H1 (cell line): ENCODE measurements at regions not wholly inside any gene's neighbourhood (a gene's known extent, or its start where the extent isn't known, plus 50 kb on each side); places are given as distances from the start of the nearest gene placed in this dataset.

ENCODE experiments used
- CTCF ChIA-PET: fragments of 300-600 bp; sonication (Branson Sonifier 250); formaldehyde crosslinking; loops from one replicate; lab custom pipeline; 2021; ENCODE audit not compliant: partially characterized antibody; lab: Charles Lee
- POLR2A ChIA-PET: fragments of 300-600 bp; sonication (Branson Sonifier 250); formaldehyde crosslinking; loops from one replicate; lab custom pipeline; 2021; ENCODE audit warnings: inconsistent platforms; ENCODE audit not compliant: partially characterized antibody; lab: Charles Lee
- DNase-seq, 2 experiments: peaks; one replicate each; pipeline versions ENCODE4 v3.0.0 to v3.0.0-alpha.2; 2010 to 2022; ENCODE audit warnings: low spot score in 2 of 2, low read depth in 1 of 2, mixed read lengths in 1 of 2
- FAIRE-seq: peaks from 2 replicates; lab custom pipeline; 2011; peaks lifted over from hg19 to GRCh38; lab: Jason Lieb, UNC
- H2AFZ ChIP-seq: 2 replicates; pipeline ENCODE4 v1.8.1; 2012; ENCODE audit warnings: low read length, inconsistent platforms
- H2AK5ac ChIP-seq: 2 replicates; pipeline ENCODE4 v1.6.1; 2013; ENCODE audit warnings: low read depth, low read length
- H2BK120ac ChIP-seq: replicated peaks from 2 replicates; pipeline ENCODE3; 2013; ENCODE audit warnings: low read depth, low read length, inconsistent platforms
- H2BK12ac ChIP-seq: 2 replicates; pipeline ENCODE4 v1.6.1; 2013; ENCODE audit warnings: low read depth, low read length
- H2BK15ac ChIP-seq: 2 replicates; pipeline ENCODE4 v1.6.1; 2013; ENCODE audit warnings: low read length
- H2BK20ac ChIP-seq: 2 replicates; pipeline ENCODE4 v1.6.1; 2013; ENCODE audit warnings: low read length
- H2BK5ac ChIP-seq: 2 replicates; pipeline ENCODE4 v1.6.1; 2013; ENCODE audit warnings: low read depth, low read length
- H3K14ac ChIP-seq: 2 replicates; pipeline ENCODE4 v1.6.1; 2013; ENCODE audit warnings: inconsistent platforms; ENCODE audit not compliant: insufficient read length
- H3K18ac ChIP-seq: 2 replicates; pipeline ENCODE4 v1.6.1; 2013; ENCODE audit warnings: low read length; ENCODE audit errors: extremely low read depth
- H3K23ac ChIP-seq: 2 replicates; pipeline ENCODE4 v1.6.1; 2013; ENCODE audit warnings: inconsistent platforms; ENCODE audit not compliant: insufficient read length
- H3K23me2 ChIP-seq: 2 replicates; pipeline ENCODE4 v1.6.1; 2013; ENCODE audit warnings: low read depth, low read length
- H3K27ac ChIP-seq: 2 replicates; pipeline ENCODE4 v1.6.1; 2011; ENCODE audit warnings: low read depth, low read length, inconsistent platforms
- H3K27me3 ChIP-seq, 4 experiments: replicated peaks in 1 of 4; 1 replicate in 1 of 4; 2 replicates in 3 of 4; pipeline versions ENCODE4 v1.6.1 to v1.8.1; 2011 to 2013; ENCODE audit warnings: low read length in 3 of 4, mild to moderate bottlenecking in 3 of 4, inconsistent platforms in 2 of 4, mixed read lengths in 2 of 4, moderate library complexity in 1 of 4; ENCODE audit not compliant: control insufficient read depth in 3 of 4, insufficient read depth in 3 of 4; ENCODE audit errors: extremely low read depth in 1 of 4
- H3K36me3 ChIP-seq, 4 experiments: 2 replicates each; pipeline versions ENCODE4 v1.6.1 to v1.8.1; 2011 to 2013; ENCODE audit warnings: mild to moderate bottlenecking in 4 of 4, low read length in 3 of 4, moderate library complexity in 2 of 4, control low read depth in 1 of 4, inconsistent platforms in 1 of 4; ENCODE audit not compliant: insufficient read depth in 4 of 4, control insufficient read depth in 2 of 4
- H3K4ac ChIP-seq: replicated peaks from 2 replicates; pipeline ENCODE3; 2013; ENCODE audit warnings: low read length, low read depth, mixed read lengths, inconsistent platforms; ENCODE audit not compliant: insufficient read length
- H3K4me1 ChIP-seq, 4 experiments: replicated peaks in 1 of 4; 1 replicate in 1 of 4; 2 replicates in 3 of 4; pipeline versions ENCODE4 v1.6.1 to v1.8.1; 2011 to 2013; ENCODE audit warnings: low read length in 3 of 4, inconsistent platforms in 2 of 4, mixed read lengths in 1 of 4; ENCODE audit not compliant: insufficient read depth in 4 of 4, control insufficient read depth in 3 of 4
- H3K4me2 ChIP-seq, 2 experiments: 2 replicates each; pipeline versions ENCODE4 v1.6.1 to v1.8.1; 2011 to 2013; ENCODE audit warnings: low read depth in 2 of 2, low read length in 2 of 2, control low read depth in 1 of 2, inconsistent platforms in 1 of 2, mild to moderate bottlenecking in 1 of 2; ENCODE audit not compliant: insufficient read depth in 1 of 2
- H3K4me3 ChIP-seq, 4 experiments: fragments of 200-600, 300-600 bp in 1 of 4; sonication (generic), shearing (Covaris generic), sonication (Bioruptor Twin) in 1 of 4; 2 replicates each; pipeline versions ENCODE4 v1.5.1 to v1.8.1; 2011 to 2016; ENCODE audit warnings: low read length in 4 of 4, low read depth in 3 of 4, control low read depth in 2 of 4, inconsistent platforms in 2 of 4, mild to moderate bottlenecking in 2 of 4, mixed read lengths in 1 of 4, moderate library complexity in 1 of 4; ENCODE audit not compliant: insufficient read depth in 2 of 4; ENCODE audit errors: extremely low read depth in 1 of 4
- H3K56ac ChIP-seq: replicated peaks from 2 replicates; pipeline ENCODE3; 2013; ENCODE audit warnings: low read depth, mild to moderate bottlenecking, mixed read lengths, low read length, inconsistent platforms; ENCODE audit not compliant: insufficient read length
- H3K79me1 ChIP-seq: 2 replicates; pipeline ENCODE4 v1.6.1; 2013; ENCODE audit warnings: low read depth, low read length, control low read depth
- H3K79me2 ChIP-seq, 2 experiments: 2 replicates each; pipeline versions ENCODE4 v1.6.1 to v1.8.1; 2012 to 2013; ENCODE audit warnings: low read length in 2 of 2, mild to moderate bottlenecking in 2 of 2, inconsistent platforms in 1 of 2; ENCODE audit not compliant: insufficient read depth in 2 of 2, control insufficient read depth in 1 of 2
- H3K9ac ChIP-seq, 4 experiments: replicated peaks in 1 of 4; 1 replicate in 1 of 4; 2 replicates in 3 of 4; pipeline versions ENCODE4 v1.6.1 to v1.8.1; 2011 to 2013; ENCODE audit warnings: low read depth in 3 of 4, low read length in 3 of 4, control low read depth in 2 of 4, mild to moderate bottlenecking in 2 of 4, moderate library complexity in 2 of 4, inconsistent platforms in 1 of 4; ENCODE audit errors: extremely low read depth in 1 of 4
- H3K9me3 ChIP-seq, 2 experiments: 2 replicates each; pipeline versions ENCODE4 v1.6.1 to v1.8.1; 2012 to 2013; ENCODE audit warnings: mild to moderate bottlenecking in 2 of 2, moderate library complexity in 2 of 2, control low read depth in 1 of 2, inconsistent platforms in 1 of 2, low read depth in 1 of 2, low read length in 1 of 2, mixed read lengths in 1 of 2; ENCODE audit not compliant: insufficient read depth in 2 of 2
- H4K20me1 ChIP-seq, 2 experiments: replicated peaks in 1 of 2; 2 replicates each; pipeline versions ENCODE3 to v1.8.1; 2011 to 2013; ENCODE audit warnings: inconsistent platforms in 2 of 2, low read length in 2 of 2, mild to moderate bottlenecking in 1 of 2; ENCODE audit not compliant: insufficient read depth in 2 of 2, control insufficient read depth in 1 of 2
- H4K5ac ChIP-seq: 2 replicates; pipeline ENCODE4 v1.6.1; 2013; ENCODE audit warnings: low read length, low read depth, mixed read lengths, inconsistent platforms; ENCODE audit not compliant: insufficient read length
- H4K8ac ChIP-seq: 2 replicates; pipeline ENCODE4 v1.8.0; 2013; ENCODE audit warnings: mild to moderate bottlenecking, moderate library complexity, low read length, inconsistent platforms; ENCODE audit not compliant: insufficient read depth; ENCODE audit errors: extremely low read depth
- H4K91ac ChIP-seq: replicated peaks from 2 replicates; pipeline ENCODE3; 2013; ENCODE audit warnings: low read length, mixed read lengths, inconsistent platforms; ENCODE audit not compliant: insufficient read length
- EGR1 ChIP-seq: IDR thresholded peaks from 2 replicates; pipeline ENCODE4 v1.6.1; 2011; ENCODE audit warnings: low read depth, low read length, borderline replicate concordance
- FOSL1 ChIP-seq: IDR thresholded peaks from 2 replicates; pipeline ENCODE4 v1.6.1; 2011; ENCODE audit warnings: mild to moderate bottlenecking, low read depth, low read length, moderate library complexity; ENCODE audit not compliant: insufficient read depth
- KDM1A ChIP-seq: fragments of 200-600, 300-600 bp; sonication (generic); IDR thresholded peaks from 2 replicates; pipeline ENCODE4 v1.7.1; 2016; ENCODE audit warnings: mild to moderate bottlenecking, low read length, borderline replicate concordance
- MAFK ChIP-seq: IDR thresholded peaks from 2 replicates; pipeline ENCODE4 v1.6.1; 2012; ENCODE audit warnings: low read depth, mild to moderate bottlenecking, improper control_type of control experiment, low read length
- PHF8 ChIP-seq: fragments of 200-600 bp; sonication (generic); conservative IDR thresholded peaks from 2 replicates; pipeline ENCODE4 v1.7.1; 2012; ENCODE audit warnings: low read depth, mild to moderate bottlenecking, inconsistent platforms, low read length, moderate library complexity
- POLR2A ChIP-seq, 2 experiments: IDR thresholded peaks; 1 replicate in 1 of 2; 2 replicates in 1 of 2; pipeline ENCODE4 v1.6.1; 2011; ENCODE audit warnings: low read depth in 2 of 2, low read length in 2 of 2, mild to moderate bottlenecking in 2 of 2; ENCODE audit errors: control extremely low read depth in 1 of 2
- RNF2 ChIP-seq: fragments of 200-900, 300-1000 bp; sonication (generic); IDR thresholded peaks from 2 replicates; pipeline ENCODE4 v1.7.1; 2016; ENCODE audit warnings: borderline replicate concordance, low read depth, mild to moderate bottlenecking, antibody characterized with exemption, low read length; ENCODE audit not compliant: poor library complexity, severe bottlenecking; ENCODE audit errors: missing control alignments
- RXRA ChIP-seq: IDR thresholded peaks from 2 replicates; pipeline ENCODE4 v1.6.1; 2011; ENCODE audit warnings: low read depth, mild to moderate bottlenecking, low read length, moderate library complexity; ENCODE audit not compliant: insufficient read depth
- SIRT6 ChIP-seq: IDR thresholded peaks from one replicate; pipeline ENCODE4 v1.7.1; 2012; ENCODE audit warnings: low read length, inconsistent platforms
- SIX5 ChIP-seq: IDR thresholded peaks from 2 replicates; pipeline ENCODE4 v1.6.1; 2011; ENCODE audit warnings: mild to moderate bottlenecking, low read depth, low read length
- SP2 ChIP-seq: IDR thresholded peaks from 2 replicates; pipeline ENCODE4 v1.6.1; 2012; ENCODE audit warnings: mild to moderate bottlenecking, low read length, inconsistent platforms
- SP4 ChIP-seq: IDR thresholded peaks from 2 replicates; pipeline ENCODE4 v1.6.1; 2012; ENCODE audit warnings: low read length, inconsistent platforms
- TBP ChIP-seq: IDR thresholded peaks from 2 replicates; pipeline ENCODE4 v1.6.1; 2011; ENCODE audit warnings: low read depth, low read length, improper control_type of control experiment
- TEAD4 ChIP-seq: IDR thresholded peaks from 2 replicates; pipeline ENCODE4 v1.6.1; 2012; ENCODE audit warnings: low read depth, low read length, inconsistent platforms, mixed read lengths
- WGBS, 2 experiments: shearing (Covaris generic) in 1 of 2; methylation state at CpG; one replicate each; pipeline versions ENCODE4 v1.1.6 to v1.1.7; 2013 to 2015; ENCODE audit warnings: low lambda C conversion rate in 2 of 2, mixed read lengths in 2 of 2, inconsistent platforms in 1 of 2, low coverage in 1 of 2, missing lambda C conversion rate in 1 of 2; ENCODE audit not compliant: insufficient replicate concordance in 2 of 2, insufficient coverage in 1 of 2, insufficient read length in 1 of 2; ENCODE audit errors: extremely low coverage in 1 of 2, missing lambda C conversion rate in 1 of 2; 5-methylcytosine and 5-hydroxymethylcytosine counted together
- TF ChIP-seq, protein P1 (sequence below): IDR thresholded peaks from 2 replicates; pipeline ENCODE4 v1.6.1; 2012; ENCODE audit warnings: low read length, inconsistent platforms

DNA sequence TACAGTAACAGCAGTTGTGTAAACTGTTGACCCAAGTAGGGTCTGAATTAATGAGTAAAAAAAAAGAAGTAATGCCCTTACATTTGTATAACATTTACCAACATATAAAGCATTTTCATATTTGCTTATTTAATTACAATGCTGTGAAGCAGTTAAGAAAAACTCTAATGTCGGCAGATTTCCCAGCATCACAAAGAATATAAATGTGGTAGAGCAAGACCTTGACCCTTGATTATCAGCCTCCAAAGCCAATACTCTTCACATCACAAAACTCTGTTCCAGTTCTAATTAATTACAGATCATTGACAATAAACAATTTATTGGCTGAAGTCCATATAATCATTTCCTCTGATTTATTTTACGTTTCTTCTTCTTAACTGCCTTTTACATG is 130.2 kb downstream of the DUSP10 start:
- H3K56ac ChIP-seq: no peak overlapping the region
- DNase-seq: no peak
- no peak overlapping the region for H3K4ac ChIP-seq
- no peak overlapping the region for H2BK5ac ChIP-seq
- H3K9ac ChIP-seq: no peak overlapping the region
- H2BK20ac ChIP-seq: no peak overlapping the region
- H4K5ac ChIP-seq: no peak overlapping the region
- H3K27ac ChIP-seq: no peak overlapping the region
- H3K27me3 ChIP-seq: no peaks in the 10 kb centered on the region
- H4K20me1 ChIP-seq: no peaks in the 10 kb centered on the region
- H3K4me3 ChIP-seq: no peak overlapping the region
- no peaks in the 10 kb centered on the region for H3K79me2 ChIP-seq
- no peak overlapping the region for H4K8ac ChIP-seq
- no peaks in the 10 kb centered on the region for H3K23me2 ChIP-seq
- no peak overlapping the region for H2BK15ac ChIP-seq
- no peak overlapping the region for H3K4me2 ChIP-seq
- H3K14ac ChIP-seq: no peak overlapping the region
- 71% methylated on average over 2 of the region's 2 CpGs; no CpG with 5 or more reads in 1 of the 2 experiments for WGBS, 2 experiments
- H3K4me1 ChIP-seq: no peaks in the 10 kb centered on the region
- no peak overlapping the region for H4K91ac ChIP-seq
- H2BK12ac ChIP-seq: no peak overlapping the region
- H3K36me3 ChIP-seq: no peaks in the 10 kb centered on the region
- H2BK120ac ChIP-seq: no peak overlapping the region
- FAIRE-seq: no peak
- CTCF ChIA-PET: no interaction called here
- H2AK5ac ChIP-seq: no peak overlapping the region
- no peak overlapping the region for H3K18ac ChIP-seq
- no peaks in the 10 kb centered on the region for H3K9me3 ChIP-seq
- no peaks in the 10 kb centered on the region for H3K79me1 ChIP-seq
- H2AFZ ChIP-seq: no peak overlapping the region
- H3K23ac ChIP-seq: no peak overlapping the region
- POLR2A ChIA-PET: no interaction called here
- TF ChIP-seq EGR1 (no peak), POLR2A (IDR thresholded peaks at IDR 0.05; ENCODE audit: control extremely low read depth in 1 of 2, low read depth in 2 of 2, low read length in 2 of 2) (no peak), PHF8 (no peak), SIRT6 (no peak), SP4 (no peak), TEAD4 (no peak), TBP (no peak), SIX5 (no peak), FOSL1 (no peak), RNF2 (no peak), MAFK (no peak), SP2 (no peak), RXRA (no peak), KDM1A (no peak)
- TF ChIP-seq, protein P1, sequence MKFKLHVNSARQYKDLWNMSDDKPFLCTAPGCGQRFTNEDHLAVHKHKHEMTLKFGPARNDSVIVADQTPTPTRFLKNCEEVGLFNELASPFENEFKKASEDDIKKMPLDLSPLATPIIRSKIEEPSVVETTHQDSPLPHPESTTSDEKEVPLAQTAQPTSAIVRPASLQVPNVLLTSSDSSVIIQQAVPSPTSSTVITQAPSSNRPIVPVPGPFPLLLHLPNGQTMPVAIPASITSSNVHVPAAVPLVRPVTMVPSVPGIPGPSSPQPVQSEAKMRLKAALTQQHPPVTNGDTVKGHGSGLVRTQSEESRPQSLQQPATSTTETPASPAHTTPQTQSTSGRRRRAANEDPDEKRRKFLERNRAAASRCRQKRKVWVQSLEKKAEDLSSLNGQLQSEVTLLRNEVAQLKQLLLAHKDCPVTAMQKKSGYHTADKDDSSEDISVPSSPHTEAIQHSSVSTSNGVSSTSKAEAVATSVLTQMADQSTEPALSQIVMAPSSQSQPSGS: no peak
